ENCODE measurements at regions not wholly inside any gene's neighbourhood (a gene's known extent, or its start where the extent isn't known, plus 50 kb on each side); places are given as distances from the start of the nearest gene placed in this dataset.

DNA sequence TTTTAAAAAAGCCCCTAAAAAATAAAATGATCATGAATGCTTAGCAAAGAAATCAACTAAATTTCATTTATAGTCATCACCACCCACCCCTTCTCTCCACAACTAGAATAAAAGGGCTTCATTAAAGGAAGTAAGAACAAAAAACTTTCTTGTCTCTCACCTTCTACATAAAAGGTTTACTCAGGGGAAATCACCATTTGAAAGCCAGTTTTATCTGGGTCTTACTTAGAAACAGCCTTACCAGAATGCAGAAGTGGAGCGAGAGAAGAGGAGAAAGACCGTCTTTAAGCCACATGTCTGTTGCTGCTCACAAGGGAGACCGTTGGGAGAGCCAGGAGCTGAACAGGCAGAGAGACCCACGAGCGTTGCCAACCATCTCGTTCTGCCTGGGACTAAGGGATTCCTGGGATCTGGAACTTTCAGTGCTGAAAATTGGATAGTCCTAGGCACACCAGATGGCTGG, 350.1 kb upstream of the PROK2 start:
- H3K27ac ChIP-seq = no peak overlapping the region
- no peak overlapping the region for H3K4me3 ChIP-seq

GRCh38 chr3:72133329-72134011, 348.5 kb upstream of the PROK2 start:
- H3K27ac ChIP-seq = no peak overlapping the region
- no peak overlapping the region for H3K4me3 ChIP-seq

DNA sequence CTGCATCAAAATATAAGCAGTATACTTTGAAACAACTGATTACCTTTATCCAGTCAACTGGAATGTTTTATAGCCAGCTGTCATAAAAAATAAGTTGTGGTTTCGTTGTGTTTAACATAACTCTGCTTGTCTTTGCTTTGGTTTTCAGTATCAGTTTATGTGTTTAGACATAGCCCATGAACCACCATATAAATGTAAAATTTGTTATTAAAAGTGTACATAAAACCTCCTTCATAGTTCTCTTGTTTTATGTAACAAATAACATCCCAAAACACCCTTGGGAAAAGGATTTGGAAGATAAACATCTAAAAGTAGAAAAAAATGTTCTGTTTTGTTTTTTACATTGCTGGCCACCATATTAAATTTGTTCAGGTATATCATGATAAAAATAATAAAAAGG, 347.0 kb upstream of the PROK2 start:
- H3K4me3 ChIP-seq = no peak overlapping the region
- no peak overlapping the region for H3K27ac ChIP-seq

GRCh38 chr3:72130565-72130964, 345.6 kb upstream of the PROK2 start:
- Histone ChIP-seq H3K27ac (no peak overlapping the region), H3K4me3 (no peak overlapping the region)

GRCh38 chr3:72129501-72130094, 344.6 kb upstream of the PROK2 start:
- no peak overlapping the region for H3K27ac ChIP-seq
- no peak overlapping the region for H3K4me3 ChIP-seq

- no peak overlapping the region for H3K4me3 ChIP-seq
- H3K27ac ChIP-seq = no peak overlapping the region
Observed at GRCh38 chr3:72128921-72129320, 344.0 kb upstream of the PROK2 start.

DNA sequence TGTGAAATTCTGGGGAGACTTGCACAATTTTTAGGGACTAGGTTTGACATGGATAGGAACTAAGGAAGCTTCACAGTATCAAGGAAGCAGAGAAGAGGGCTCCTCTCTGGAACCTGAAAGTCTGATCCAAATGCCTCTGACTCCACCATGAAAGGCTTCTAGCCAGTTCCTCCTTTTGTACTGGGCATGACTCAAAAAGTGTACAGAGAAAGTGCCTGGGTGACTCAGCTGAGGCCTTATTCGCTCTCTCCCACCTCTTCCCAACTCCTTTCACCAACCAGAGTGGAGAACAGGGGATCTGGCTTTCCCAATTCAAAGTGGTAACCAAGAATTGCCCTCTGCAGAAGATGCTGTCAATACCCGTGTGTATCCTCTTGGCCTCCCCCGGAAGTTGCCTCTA, 342.9 kb upstream of the PROK2 start:
- H3K27ac ChIP-seq = no peak overlapping the region

DNA sequence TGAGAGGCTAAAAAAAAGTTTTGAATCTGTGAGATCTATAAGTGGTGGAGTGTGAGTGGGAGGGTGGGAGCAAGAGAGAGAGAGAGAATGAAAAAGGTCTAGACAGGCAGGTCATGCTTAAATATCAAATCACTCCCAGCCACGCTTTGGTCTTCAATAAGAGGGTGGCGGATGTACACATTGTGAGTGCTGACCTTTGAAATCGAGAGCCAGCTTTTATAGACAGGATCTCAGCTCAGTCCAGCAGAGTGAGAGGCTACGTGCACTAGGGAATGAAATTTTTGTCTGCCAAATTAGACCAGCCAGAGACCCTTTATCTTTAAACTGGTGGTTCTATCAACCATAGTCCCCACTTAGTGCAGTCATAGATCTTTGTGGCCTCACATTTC, 342.3 kb upstream of the PROK2 start:
- Histone ChIP-seq H3K4me3 (no peak overlapping the region), H3K27ac (no peak overlapping the region)

More for the DNA sequence above, 342.9 kb upstream of the PROK2 start:
- no peak overlapping the region for H3K4me3 ChIP-seq

DNA sequence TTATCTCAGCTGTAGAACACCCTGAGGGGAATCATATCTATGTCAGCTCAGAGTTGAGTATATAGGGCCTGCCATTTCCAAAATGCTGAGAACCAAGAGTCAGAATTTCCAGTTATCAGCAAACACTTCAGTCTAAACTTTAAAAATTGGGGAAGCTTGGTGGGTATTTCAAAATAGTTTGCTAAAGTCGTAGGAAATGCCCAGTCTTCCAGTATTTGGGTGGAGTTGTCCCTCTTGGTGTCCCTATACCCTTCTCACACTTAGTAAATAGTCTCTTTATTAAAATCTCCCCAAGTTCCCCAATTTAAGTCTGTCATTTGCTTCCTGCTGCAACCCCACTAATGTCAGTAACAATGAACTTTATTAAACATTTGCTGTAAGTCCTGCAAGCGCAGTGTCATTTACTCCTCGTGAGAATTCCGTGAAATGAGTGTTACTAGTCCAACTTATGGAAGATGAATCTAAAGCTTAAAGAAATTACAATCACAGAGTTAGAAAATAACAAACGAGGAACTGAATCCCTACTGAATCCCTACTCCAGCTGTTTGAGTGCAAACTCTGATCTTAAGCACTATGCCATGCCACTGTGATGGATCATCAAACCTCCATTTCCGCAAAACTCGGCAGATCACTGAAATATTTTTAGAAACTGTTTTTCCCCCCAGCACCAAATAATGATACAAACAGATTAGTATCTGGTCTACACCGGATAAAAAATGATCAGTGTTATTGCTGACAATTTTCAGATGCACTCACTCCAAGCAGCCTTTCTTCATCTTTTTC, 341.7 kb upstream of the PROK2 start:
- no peak overlapping the region for H3K4me3 ChIP-seq
- no peak overlapping the region for H3K27ac ChIP-seq

DNA sequence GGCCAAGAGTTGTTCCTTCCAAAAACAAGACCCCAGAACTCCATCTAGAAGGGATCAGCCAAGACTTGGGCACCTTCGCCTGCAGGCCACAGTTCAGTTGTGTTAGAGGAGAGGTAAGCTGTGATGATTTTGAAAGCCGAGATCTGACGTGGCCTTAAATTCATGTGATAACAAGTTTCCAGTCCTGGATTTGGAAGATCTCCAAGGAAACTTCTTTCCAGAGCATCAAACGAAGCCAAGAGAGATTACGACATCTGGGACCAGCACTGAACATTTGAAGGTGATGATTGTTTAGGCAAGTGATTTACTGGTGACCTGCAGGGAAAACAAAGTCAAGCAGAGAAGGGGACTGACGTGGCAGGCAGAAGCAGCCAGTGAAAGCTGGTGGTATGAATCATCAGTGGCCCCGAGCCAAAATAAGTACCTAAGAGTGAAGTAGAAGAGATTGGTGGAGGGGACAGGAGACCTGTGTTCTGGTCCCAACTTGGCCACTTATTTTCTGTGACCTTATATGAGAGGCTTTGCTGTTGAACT, 339.0 kb upstream of the PROK2 start:
- H3K27ac ChIP-seq = no peak overlapping the region
- H3K4me3 ChIP-seq = no peak overlapping the region

DNA sequence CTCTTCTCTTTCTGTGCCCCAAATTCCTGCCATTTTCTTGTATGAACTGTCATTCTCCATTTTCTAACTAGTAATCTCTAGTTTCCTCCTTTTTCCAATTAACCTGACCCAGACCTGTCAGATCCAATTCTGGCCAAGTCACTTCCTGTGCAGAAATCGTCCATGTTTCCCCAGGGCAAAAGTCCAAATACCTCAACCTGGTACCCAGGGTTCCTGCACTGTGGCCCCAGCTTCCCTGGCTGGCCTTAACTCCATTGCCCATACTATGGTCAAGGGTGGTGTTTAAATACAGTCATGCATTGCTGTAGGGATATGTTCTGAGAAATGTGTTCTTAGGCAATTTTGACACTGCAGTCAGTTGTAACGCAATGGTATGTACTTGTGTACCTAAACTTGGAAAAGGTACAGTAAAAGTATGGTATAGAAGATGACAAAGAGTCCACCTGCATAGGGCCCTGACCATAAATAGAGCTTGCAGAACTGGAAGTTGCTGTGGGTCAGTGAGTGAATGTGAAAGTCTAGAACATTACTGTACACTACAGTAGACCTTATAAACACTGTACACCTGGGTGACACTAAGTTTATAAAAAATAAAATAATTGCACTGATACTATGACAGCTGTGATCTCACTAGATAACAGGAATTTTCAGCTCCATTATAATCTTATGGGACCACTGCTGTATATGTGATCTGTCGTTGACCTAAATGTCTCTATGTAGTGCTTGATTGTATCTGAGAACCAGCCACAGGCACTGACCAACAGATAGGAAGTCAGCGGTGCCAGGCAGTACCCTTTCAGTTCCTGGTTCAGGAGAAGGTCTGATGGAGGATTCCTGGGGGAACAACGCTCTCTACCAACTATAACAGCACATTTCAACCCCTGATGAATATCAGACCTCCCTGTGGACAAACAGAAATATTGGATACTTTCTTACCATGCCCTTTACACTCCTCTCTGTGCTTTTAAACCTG, 336.1 kb upstream of the PROK2 start:
- no peak overlapping the region for H3K4me3 ChIP-seq
- no peak overlapping the region for H3K27ac ChIP-seq

DNA sequence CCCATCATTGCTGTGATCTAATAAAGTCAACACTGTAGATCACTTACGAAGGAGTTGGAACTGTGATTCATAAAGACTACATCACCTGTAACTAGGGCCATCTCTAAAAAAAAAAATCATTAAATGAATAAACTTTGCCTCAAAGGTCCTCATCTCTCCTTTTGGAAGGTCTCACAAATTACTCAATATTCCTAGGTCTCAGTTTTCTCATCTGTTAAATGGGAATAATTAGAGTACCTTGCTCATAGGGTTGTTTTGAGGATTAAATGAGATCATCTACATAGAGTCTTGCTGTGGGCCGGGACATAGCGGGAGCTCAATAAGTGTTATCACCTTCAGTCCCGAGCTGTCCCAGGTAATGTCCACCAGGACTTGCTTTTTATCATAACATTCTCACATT, 335.1 kb upstream of the PROK2 start:
- Histone ChIP-seq H3K4me3 (no peak overlapping the region), H3K27ac (no peak overlapping the region)

GRCh38 chr3:72118628-72119027, 333.7 kb upstream of the PROK2 start:
- H3K27ac ChIP-seq = no peak overlapping the region
- H3K4me3 ChIP-seq = no peak overlapping the region

DNA sequence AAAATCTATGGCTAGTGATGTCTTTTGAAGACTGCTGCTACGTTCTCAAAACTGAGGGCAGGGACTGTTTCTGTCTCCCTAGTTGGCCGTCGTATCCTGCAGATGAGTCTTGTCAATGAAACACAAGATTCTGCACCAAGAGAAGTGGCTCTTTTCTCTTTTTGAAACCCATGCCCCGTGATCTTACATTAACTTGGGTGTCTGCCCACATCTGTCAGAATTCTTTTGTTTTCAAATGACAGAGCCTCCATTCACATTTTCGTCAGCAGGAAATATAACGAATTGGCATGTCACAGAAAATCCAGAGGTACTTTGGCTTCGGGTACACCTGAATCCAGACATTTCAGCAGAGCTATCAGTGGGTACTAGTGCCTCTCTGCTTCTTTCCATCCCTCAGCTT, 331.3 kb upstream of the PROK2 start:
- Histone ChIP-seq H3K27ac (no peak overlapping the region), H3K4me3 (no peak overlapping the region)

GRCh38 chr3:72115307-72115706, 330.4 kb upstream of the PROK2 start:
- no peak overlapping the region for H3K27ac ChIP-seq

DNA sequence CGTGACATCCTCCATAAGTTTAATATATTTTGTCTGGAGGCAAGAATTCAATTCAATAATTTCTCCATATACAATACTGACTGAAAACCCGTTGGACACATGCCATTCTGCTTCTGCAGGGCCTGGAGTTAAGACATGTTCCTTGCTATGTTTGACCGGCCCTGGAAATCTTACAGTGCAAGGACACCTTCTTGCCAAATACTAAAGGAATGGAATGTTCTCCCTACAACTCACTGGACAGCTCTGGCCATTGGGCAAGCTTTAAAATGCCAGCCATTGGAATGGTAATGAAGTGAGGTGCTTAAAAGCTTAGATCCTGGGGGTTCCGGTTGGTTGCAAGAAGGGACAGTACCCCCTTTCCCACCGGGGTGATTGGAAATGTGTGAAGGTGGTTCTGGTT, 329.8 kb upstream of the PROK2 start:
- no peak overlapping the region for H3K27ac ChIP-seq
- H3K4me3 ChIP-seq = no peak overlapping the region

More at GRCh38 chr3:72115307-72115706, 330.4 kb upstream of the PROK2 start:
- H3K4me3 ChIP-seq = no peak overlapping the region

DNA sequence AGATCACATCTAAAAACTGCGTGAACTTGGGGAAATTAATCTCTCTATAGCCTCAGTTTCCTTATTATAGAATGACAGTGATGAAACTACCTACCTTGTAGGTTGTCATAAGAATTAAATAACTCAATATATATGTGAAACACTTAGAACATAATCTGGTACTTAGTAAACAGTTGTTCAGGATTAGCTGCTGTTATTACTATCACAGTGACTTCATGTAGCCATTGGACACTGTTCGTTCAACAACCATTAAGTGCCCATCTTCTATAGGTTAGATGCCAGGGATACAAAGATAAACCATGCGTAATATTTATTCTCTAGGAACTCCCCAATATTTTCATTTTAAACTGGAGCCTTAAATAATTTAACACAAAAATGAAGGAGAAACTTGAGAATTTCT, 329.0 kb upstream of the PROK2 start:
- no peak overlapping the region for H3K27ac ChIP-seq

GRCh38 chr3:72113564-72113963, 328.6 kb upstream of the PROK2 start:
- H3K4me3 ChIP-seq = no peak overlapping the region
- no peak overlapping the region for H3K27ac ChIP-seq

More for the DNA sequence above, 329.0 kb upstream of the PROK2 start:
- H3K4me3 ChIP-seq = no peak overlapping the region

DNA sequence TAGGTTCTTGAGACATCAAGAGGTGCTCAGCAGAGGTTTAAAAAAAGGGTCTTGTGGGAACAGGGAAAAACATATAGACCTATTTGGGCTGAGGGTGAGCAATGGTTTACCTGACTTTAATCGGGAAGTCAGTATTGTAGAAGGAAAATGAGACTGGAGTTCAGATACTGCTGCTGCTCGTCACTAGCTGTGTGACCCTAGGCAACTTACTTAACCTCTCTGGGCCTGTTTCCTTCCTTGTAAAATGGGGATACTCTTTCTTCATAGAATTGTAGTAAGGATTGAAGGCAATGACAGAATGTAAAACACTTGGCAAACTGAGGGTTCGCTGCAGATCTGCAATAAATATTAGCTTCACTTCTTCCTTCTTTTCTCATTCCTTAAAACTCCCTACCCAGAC, 327.5 kb upstream of the PROK2 start:
- H3K27ac ChIP-seq = no peak overlapping the region
- no peak overlapping the region for H3K4me3 ChIP-seq
